ENCODE measurements at regions not wholly inside any gene's neighbourhood (a gene's known extent, or its start where the extent isn't known, plus 50 kb on each side); places are given as distances from the start of the nearest gene placed in this dataset.

- no peak overlapping the region for H2BK120ac ChIP-seq (replicated peaks; ENCODE audit: low read depth, low read length)
- no peak overlapping the region for H2BK5ac ChIP-seq (ENCODE audit: low read depth, low read length)
- H4K91ac ChIP-seq (replicated peaks; ENCODE audit: insufficient read length, low read length), result no peak overlapping the region
- H3K79me1 ChIP-seq (ENCODE audit: low read depth, low read length), result no peaks in the 10 kb centered on the region
- no peak overlapping the region for H3K23ac ChIP-seq (ENCODE audit: insufficient read length)
- no peak overlapping the region for H3K56ac ChIP-seq (replicated peaks; ENCODE audit: insufficient read length, low read depth, low read length)
- no peaks in the 10 kb centered on the region for H3K23me2 ChIP-seq (ENCODE audit: low read depth, low read length)
- H3K4ac ChIP-seq (replicated peaks; ENCODE audit: insufficient read length, low read depth, low read length), result no peak overlapping the region
- DNase-seq (ENCODE audit: low read depth in 1 of 2, low spot score in 2 of 2) (no peak), FAIRE-seq (no peak)
- H2AFZ ChIP-seq (ENCODE audit: low read length), result no peak overlapping the region
- no peak overlapping the region for H3K4me2 ChIP-seq (ENCODE audit: insufficient read depth in 1 of 2, low read depth in 2 of 2, low read length in 2 of 2)
- H2BK20ac ChIP-seq (ENCODE audit: low read length), result no peak overlapping the region
- no peak overlapping the region for H3K18ac ChIP-seq (ENCODE audit: extremely low read depth, low read length)
- H4K20me1 ChIP-seq (replicated peaks in 1 of 2; ENCODE audit: control insufficient read depth in 1 of 2, insufficient read depth in 2 of 2, low read length in 2 of 2), result no peaks in the 10 kb centered on the region
- H3K9me3 ChIP-seq (ENCODE audit: insufficient read depth in 2 of 2, low read depth in 1 of 2, low read length in 1 of 2), result no peaks in the 10 kb centered on the region
- no peak overlapping the region for H2AK5ac ChIP-seq (ENCODE audit: low read depth, low read length)
- no peaks in the 10 kb centered on the region for H3K4me1 ChIP-seq (replicated peaks in 1 of 4; ENCODE audit: control insufficient read depth in 3 of 4, insufficient read depth in 4 of 4, low read length in 3 of 4)
- no peak overlapping the region for H3K4me3 ChIP-seq (ENCODE audit: extremely low read depth in 1 of 4, insufficient read depth in 2 of 4, low read depth in 3 of 4, low read length in 4 of 4)
- no peak overlapping the region for H3K27ac ChIP-seq (ENCODE audit: low read depth, low read length)
- no peak overlapping the region for H4K5ac ChIP-seq (ENCODE audit: insufficient read length, low read depth, low read length)
- H4K8ac ChIP-seq (ENCODE audit: extremely low read depth, insufficient read depth, low read length), result no peak overlapping the region
- H3K36me3 ChIP-seq (ENCODE audit: control insufficient read depth in 2 of 4, insufficient read depth in 4 of 4, low read length in 3 of 4), result no peaks in the 10 kb centered on the region
- H2BK12ac ChIP-seq (ENCODE audit: low read depth, low read length), result no peak overlapping the region
- H3K14ac ChIP-seq (ENCODE audit: insufficient read length), result no peak overlapping the region
- no peak overlapping the region for H3K9ac ChIP-seq (replicated peaks in 1 of 4; ENCODE audit: extremely low read depth in 1 of 4, low read depth in 3 of 4, low read length in 3 of 4)
- ChIA-PET CTCF (ENCODE audit: partially characterized antibody) (interaction anchor here (1.0 to 1.2 kb wide), 2 partner anchors 10 to 46 kb away, joined by 4 to 6 read pairs; no protein-coding TSS in a partner anchor), POLR2A (ENCODE audit: partially characterized antibody) (interaction anchor here (1.2 kb wide), 1 partner anchor 32 kb away, joined by 3 read pairs; no protein-coding TSS in a partner anchor)
- no peak overlapping the region for H2BK15ac ChIP-seq (ENCODE audit: low read length)
- H3K79me2 ChIP-seq (ENCODE audit: control insufficient read depth in 1 of 2, insufficient read depth in 2 of 2, low read length in 2 of 2), result no peaks in the 10 kb centered on the region
- no peaks in the 10 kb centered on the region for H3K27me3 ChIP-seq (replicated peaks in 1 of 4; ENCODE audit: control insufficient read depth in 3 of 4, extremely low read depth in 1 of 4, insufficient read depth in 3 of 4, low read length in 3 of 4)
- WGBS, 2 experiments (ENCODE audit: extremely low coverage in 1 of 2, insufficient coverage in 1 of 2, insufficient read length in 1 of 2, insufficient replicate concordance in 2 of 2, low coverage in 1 of 2, low lambda C conversion rate in 2 of 2, missing lambda C conversion rate in 1 of 2), result 73% methylated on average over 3 of the region's 3 CpGs; no CpG with 5 or more reads in 1 of the 2 experiments
- TF ChIP-seq NANOG (IDR thresholded peaks at IDR 0.05; ENCODE audit: insufficient read depth, low read depth, low read length, poor library complexity, severe bottlenecking), result no peak
- no peak for TF ChIP-seq MAFK (IDR thresholded peaks at IDR 0.05; ENCODE audit: low read depth, low read length)
- TF ChIP-seq KDM4A (IDR thresholded peaks at IDR 0.05; ENCODE audit: low read depth, low read length, severe bottlenecking), result no peak
- no peak for TF ChIP-seq YY1 (IDR thresholded peaks at IDR 0.05; ENCODE audit: low read depth, low read length)
- no peak for TF ChIP-seq SP1 (IDR thresholded peaks at IDR 0.05; ENCODE audit: low read depth, low read length)
- no peak for TF ChIP-seq RAD21 (IDR thresholded peaks at IDR 0.05 in 1 of 2, conservative IDR thresholded peaks at IDR 0.05 in 1 of 2; ENCODE audit: low read depth in 2 of 2, low read length in 2 of 2)
- TF ChIP-seq TEAD4 (IDR thresholded peaks at IDR 0.05; ENCODE audit: low read depth, low read length), result no peak
- no peak for TF ChIP-seq CHD1 (IDR thresholded peaks at IDR 0.05; ENCODE audit: low read depth, low read length)
- TF ChIP-seq E2F6 (IDR thresholded peaks at IDR 0.05), result no peak
- no peak for TF ChIP-seq CBX5 (IDR thresholded peaks at IDR 0.05; ENCODE audit: low read depth, low read length)
- no peak for TF ChIP-seq KDM1A (IDR thresholded peaks at IDR 0.05; ENCODE audit: borderline replicate concordance, low read length)
- TF ChIP-seq TBP (IDR thresholded peaks at IDR 0.05; ENCODE audit: low read depth, low read length), result no peak
- no peak for TF ChIP-seq CHD2 (IDR thresholded peaks at IDR 0.05; ENCODE audit: low read length)
These were observed 76.8 kb downstream of the ALX1 start for GRCh38 chr12:85356596-85357385.
